Limb (tissue), 2 donors: ENCODE measurements at regions not wholly inside any gene's neighbourhood (a gene's known extent, or its start where the extent isn't known, plus 50 kb on each side); places are given as distances from the start of the nearest gene placed in this dataset.
A peak's percentile ranks its signal among the peaks of the same experiment; 100 is the strongest.

ENCODE experiments used
- DNase-seq, 2 donors: peaks; one replicate each; pipeline ENCODE4 v3.0.0-alpha.2; 2016; ENCODE audit errors: extremely low spot score in 2 of 2

DNA sequence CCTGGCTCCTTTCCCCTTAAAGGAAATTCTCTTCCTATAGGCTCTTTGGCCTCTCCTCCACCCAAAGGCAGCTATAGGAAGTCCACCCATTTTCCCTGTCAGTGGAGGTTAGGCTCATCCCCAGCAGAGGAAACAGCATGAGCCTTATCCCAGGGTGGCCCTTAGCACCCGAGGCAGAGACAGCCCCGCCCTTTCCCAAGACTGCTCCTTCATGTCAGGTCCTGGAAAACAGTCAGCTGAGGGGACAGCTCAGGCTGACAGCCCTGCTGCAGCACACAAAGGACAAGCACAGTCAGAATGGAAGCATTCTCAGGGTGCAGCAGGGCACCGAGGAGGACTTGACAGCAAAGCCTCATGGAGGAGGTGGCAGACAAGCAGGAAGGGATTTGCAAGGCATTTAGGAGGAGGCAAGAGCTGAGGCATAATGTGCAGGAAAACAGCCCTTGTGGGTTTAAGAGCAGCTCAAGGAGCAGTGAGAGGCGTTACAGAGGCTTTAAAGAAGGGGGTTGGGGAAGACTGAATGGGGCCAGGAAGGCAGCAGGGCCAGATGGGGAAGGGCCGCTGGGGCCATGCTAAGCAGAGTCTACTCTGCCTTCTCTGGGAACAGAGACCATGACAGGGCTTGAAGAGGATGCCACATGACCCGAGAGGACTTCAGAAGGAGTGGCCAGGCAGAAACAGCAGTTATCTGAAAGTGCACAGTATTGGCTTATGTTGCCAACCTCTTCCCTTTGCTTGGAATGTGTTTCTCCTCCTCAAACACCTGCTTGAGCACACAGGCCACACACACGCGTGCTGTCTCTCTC lies 216.6 kb downstream of the SH3BP4 start:
- DNase-seq, result no peak

DNA sequence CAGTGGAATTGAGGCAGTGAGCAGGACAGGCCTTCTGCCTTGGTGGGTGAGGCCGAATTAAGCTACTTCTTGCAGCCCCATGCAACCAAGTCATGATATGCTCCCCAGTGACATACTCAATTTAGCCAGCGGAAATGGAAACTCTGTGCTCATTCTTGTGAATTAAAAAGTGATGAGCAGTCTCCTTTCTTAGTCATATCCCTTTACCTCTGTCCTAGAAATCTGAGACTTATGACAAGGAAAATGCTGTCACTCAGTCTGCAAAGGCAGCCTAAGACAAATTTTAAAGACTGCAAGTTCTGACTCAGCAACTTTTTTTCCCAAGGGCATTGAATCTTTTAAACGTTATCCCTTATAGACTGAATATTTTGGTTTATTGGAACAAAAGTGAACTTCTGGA lies 218.2 kb downstream of the SH3BP4 start:
- no peak for DNase-seq

DNA sequence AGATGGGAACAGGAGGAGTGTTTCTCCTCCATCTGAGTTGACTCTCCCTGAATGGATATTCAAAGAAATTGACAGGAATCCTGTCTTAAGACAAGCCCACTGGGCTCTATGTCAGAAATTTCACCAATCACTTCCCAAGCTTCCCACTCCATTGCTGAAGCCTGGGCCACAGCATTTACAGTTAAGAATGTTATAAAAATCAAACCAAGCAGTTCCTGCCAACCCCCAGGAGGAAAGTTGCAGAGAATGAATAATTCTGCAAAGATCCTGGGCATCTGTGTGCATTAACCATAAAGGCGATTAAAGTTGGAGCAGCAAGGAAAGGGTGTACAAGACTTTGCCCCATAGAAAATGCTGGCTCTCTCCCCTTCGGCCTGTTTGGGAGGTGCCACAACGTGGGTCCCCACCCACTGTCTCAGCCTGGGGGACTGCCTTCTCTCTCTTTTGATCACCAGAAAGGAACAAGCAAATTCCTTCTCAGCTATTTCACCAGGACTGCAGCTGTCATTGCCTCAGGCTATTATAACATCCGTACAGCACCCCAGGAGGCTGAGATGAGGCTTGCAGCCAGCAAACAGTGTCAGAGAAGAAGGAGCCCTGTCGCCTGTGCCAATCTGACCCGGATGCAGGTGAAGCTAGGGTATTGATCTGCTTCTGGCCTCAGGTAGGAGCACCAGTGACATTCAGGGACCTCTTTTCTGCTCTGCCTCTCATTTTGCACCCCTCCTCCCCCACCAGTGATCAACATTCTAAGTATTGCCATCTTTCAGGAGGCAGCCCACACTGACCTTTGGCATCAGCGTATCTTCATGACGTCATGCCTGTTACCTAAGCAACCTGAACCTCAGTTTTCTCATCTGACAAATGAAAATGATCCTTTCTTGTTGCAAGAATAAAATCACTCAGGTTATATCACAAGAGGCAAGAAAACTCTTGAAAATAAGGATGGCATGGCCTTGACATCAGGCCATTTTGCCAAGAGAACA lies 219.0 kb downstream of the SH3BP4 start:
- DNase-seq, result peak; percentile 57 to 63

DNA sequence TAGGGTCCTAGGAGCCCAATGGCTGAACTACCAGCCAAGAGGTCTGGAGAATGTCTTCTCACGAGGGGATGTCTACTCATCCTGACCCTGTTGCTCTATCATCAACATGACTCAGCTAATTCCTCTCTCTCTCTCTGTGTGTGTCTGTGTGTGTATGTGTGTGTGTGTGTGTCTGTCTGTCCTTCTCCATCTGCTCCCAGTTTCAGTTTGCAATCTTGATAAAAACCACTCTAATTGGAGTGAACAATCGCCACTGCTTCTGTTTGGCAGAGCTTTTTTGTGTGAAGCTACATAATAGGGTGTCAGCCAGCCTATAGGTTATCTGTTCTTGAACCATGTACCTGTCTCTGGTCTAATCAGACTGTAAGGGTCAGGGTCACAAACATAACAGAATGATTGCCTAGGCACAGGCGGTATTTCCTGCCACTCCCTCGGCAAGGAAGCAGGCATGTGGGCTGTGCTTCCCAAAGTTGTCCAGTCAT lies 219.8 kb downstream of the SH3BP4 start:
- no peak for DNase-seq

DNA sequence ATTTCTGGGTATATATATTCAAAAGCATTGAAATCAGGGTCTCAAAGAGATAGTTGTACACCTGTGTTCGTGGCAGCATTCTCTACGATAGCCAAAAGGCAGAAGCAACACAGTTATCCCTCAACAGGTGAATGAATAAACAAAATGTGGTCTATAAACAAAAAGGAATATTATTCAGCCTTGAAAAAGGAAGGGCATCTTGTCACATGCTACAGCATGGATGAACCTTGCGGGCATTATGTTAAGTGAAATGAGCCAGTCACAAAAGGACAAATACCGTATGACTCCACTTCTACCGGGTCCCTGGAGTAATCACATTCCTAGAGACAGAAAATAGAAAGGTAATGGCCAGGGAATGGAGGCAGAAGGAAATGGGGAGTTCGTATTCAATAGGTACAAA lies 228.8 kb downstream of the SH3BP4 start:
- no peak for DNase-seq

DNA sequence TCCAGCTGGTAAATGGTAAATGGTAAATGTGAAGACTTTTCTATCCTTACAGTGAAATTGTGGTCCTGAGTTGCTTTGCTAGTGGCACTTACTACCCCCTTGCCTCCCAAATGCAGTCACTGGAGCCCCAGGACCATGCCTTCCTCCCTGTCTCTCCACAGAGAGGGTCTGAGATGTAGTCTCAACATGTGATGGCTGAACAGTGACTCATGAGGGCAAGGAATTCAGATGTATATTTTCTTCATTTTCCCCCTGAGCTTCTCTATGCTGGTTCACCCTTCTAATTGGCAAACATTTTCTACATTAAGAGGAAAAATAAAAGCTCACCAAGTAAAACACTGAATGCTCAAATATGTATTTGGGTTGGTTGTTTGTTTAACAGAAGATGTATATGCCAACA lies 232.0 kb downstream of the SH3BP4 start:
- DNase-seq, result no peak

DNA sequence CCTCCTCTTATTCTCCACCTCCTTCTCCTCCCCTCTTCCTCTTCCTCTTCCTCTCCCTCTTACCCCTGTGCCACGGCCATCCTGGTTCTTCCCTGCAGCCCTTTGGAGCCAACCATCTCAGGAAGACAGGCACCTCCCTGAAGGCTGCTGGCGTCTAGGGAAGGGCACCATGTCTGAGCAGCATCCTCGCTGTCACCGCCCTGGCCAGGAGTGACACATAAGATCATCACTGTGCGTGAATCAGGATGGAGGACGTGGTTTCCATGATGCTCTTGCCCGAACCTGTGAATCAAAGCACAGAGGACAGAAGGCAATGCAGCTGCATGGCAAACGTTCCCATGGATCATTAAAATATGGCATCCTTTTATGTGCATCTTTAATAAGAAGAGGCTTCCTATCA lies 236.0 kb downstream of the SH3BP4 start:
- DNase-seq, result no peak

DNA sequence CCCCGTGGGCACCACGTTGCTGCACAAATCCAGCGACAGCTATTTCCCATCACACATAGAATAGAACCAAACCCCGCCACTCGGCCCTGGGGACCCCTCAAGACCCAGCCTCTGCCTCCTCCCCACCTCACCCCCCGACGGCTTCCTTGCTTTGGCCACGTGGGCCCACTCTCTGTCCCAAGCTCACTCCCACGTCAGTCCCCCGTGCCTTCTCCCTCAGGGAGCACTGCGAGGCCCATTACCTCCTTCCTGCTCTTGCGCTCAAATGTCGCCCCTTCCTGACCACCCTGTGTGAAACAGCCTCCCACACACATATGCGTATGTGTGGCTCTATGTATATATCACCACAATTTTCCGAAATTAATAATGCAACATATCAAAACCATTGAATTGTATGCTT lies 239.7 kb downstream of the SH3BP4 start:
- DNase-seq, result no peak

DNA sequence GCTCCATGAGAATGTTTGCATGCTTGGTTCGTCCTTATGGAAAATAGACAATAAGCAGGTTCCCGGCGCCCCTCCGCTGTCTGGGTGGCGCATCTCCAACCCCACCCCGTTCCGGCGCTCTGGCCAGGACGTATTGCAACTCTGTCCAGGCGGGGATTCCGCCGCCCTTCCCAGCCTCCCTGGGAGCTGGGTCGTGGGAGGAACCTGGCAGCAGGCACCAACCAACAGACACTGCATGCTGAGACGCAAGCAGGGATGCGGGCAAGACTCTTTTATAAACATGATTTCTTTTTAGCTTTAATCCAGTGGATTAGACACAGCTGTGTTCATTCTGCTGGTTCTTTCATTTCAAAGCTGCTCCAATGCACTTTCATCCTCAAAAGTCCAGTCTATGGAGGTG lies 240.2 kb downstream of the SH3BP4 start:
- no peak for DNase-seq

DNA sequence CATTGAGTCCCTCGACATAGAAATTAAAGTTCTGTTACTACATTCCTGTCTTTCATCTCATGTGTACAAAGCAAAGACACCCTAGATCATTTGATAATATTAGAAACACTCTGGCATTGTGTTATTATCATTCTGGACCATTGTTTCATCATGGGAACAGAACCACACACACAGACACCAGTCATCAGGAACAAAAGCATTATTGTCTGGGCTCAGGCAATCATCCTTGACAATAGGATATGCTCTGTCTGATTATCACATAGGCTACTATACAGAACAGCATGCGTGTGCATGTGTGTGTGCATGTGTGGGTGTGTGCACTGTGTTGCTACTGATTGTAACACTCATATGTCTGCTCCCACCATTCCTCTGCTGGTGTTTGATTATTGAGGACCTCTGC lies 242.5 kb downstream of the SH3BP4 start:
- DNase-seq, result no peak

DNA sequence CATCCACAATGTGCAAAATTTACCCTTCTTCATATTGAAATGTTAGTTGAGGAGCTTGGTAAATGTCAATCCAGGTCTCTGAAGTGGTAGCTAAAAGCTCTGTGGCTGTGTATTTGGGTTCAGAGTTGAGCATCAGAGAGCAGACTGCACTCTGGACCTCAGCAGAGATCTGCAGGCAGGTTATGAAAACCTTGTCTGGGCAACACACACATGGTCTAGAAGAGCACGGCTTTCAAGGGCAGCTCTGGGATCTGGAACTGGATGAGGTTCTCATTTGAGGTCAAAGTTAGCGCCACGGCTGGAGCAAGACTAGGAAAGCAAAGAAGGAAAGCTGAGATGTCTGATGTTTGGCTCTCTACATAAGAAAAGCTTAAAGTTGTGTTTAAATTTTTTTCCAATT lies 243.0 kb downstream of the SH3BP4 start:
- DNase-seq, result no peak

DNA sequence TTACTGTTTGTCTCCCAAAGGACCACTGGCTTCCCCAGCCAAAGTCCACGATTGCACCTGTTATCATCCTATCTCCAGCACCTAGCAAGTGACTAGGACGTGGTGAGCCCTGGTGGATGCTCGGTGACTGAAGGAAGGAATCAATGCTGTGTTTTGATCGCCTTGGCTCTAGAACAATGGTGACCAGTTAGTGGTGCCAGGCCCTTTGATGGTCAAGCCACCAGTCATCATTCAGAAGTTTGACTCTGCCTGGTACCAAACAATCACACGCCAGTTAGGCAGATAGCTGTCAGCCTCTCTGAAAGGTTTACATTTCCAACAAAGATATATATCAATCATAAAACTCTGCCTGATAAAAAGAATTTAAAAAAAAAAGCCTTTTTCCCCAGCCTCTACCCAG lies 244.1 kb downstream of the SH3BP4 start:
- no peak for DNase-seq

DNA sequence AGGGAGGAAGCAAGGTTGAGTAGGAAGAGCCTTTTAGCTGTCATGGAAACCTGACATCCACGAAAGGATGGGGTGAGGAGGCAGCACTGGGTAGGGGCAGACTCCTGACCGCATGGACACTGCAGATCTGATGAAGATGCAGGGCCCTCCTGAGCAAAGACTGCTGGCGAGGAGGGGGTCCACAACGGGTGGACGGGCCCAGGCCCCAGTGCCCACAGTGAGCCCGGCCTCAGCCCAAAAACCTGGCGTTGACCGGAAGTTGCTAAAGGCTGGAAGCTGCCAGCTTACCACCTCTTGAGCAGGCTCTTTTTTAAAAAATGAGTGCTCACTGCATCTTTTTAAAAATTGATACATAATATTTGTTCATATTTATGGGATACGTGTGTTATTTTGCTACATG lies 247.3 kb downstream of the SH3BP4 start:
- DNase-seq, result no peak

DNA sequence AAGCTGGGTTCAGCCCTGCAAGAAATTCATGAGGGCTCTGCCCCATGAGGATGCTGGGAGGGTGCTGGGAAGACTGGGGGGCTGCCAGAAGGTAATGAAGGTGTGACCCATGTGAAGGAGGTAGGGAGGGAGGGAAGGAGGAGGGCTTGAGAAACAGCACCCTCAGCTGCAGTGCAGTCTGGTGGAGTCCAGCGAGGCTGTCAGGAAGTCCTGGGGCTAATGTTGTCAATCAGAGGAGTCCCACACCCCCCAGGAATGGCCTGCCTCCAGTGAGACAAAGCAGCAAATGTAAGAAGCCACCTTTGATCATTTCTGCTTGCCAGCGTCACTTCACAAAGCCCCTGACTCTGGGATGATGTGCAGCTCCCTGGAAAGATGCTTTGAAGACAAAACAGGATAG lies 248.4 kb downstream of the SH3BP4 start:
- no peak for DNase-seq

DNA sequence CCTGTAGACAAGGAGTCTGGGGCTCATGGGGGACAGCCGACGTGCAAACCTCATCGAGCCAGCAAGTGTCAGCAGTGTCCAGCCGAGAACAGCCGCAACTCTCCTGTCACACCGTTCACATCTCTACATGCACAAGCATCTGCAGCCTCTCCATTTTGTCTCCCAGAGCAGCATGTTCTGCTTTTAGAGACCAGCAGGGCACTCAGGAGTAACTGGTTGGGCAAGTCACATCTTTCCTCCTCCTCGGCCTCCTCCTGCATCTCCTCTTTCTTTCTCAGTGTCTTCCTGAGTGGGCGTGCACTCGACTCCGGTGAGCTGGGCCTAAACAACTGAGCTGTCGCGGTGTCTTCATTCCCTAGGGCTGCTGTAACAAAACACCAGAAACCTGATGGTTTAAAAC lies 249.9 kb downstream of the SH3BP4 start:
- no peak for DNase-seq

DNA sequence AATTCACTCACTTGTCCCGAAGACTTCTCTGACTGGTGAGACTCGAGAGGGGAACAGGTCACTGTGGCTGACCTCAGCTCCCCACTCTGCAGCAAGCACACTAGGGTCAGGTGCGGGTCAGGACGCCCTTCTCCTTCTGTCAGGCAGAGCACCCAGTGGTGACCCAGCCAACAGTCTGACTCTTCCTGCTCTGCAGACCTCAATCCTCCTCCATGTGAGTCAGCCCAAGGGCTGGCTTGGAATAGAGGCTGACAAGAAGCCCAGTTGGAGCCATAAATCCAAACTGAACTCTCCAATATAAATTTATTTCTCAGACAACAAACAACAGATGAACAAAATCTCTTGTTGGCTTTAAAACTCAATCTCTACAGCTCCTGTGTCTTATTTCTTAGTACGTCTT lies 253.1 kb downstream of the SH3BP4 start:
- DNase-seq, result no peak

DNA sequence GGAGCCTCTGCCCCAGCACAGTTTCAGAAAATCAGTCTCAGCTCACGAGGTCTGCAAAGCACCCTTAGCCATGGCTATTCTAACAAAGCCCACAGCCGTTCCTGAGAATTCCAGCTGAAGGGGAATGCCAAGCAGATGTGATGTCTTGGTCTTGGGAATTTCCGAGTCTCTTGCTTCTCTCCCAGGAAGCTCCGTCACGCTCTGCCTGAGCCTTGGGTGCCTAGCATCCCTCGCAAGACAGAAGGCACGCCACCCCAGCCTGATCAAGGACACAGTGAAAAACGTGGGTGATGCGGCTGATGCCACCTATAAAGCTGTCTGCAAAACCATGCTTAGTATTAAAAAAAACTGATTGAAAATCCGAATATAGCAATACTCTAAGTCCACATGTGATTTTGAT lies 254.6 kb downstream of the SH3BP4 start:
- DNase-seq, result no peak

DNA sequence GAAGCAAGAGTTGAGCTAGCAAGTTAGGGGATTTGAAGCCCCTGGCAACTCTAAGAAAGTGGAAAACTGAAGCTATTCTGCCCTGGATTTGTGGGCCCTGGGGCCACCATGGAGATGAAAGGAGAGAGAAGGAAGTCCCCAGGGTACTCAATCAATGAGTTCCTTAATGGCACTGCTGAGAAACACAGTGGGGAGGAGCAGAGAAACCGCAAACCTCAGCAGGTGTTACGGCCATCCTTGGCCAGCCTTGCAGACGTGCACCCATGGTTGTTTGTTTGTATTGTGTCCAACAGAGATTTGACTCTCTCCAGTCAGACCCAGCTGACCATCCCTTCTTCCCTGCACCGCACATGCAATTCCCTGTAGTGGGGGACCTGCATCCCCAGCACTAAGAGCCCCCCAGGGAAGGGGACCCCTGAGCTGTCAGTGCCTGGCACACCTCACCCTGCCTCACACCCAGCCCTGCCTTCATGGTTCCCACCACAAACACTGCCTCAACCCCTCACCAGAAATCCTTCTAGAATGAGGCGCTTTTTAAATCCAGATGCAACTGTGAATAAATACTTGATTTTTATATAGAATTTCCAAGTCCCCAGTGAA lies 255.3 kb downstream of the SH3BP4 start:
- no peak for DNase-seq

DNA sequence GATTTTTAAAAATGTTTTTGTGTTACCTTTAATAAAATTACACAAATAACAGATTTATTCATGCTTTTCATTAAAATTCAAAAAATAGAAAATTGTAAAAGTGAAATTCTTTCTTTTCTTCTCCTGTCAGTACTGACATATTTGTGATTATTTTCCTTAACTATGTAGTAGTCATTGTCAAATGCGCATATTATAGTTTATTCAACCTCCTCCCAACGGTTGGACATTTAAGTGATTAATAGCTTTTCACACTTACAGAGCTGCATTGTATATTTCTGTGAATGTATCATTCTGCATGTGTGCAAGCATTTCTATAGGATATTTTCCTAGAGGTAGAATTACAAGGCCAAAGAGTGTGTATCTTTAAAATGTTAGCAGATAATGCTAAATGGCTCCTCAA lies 259.2 kb downstream of the SH3BP4 start:
- no peak for DNase-seq

DNA sequence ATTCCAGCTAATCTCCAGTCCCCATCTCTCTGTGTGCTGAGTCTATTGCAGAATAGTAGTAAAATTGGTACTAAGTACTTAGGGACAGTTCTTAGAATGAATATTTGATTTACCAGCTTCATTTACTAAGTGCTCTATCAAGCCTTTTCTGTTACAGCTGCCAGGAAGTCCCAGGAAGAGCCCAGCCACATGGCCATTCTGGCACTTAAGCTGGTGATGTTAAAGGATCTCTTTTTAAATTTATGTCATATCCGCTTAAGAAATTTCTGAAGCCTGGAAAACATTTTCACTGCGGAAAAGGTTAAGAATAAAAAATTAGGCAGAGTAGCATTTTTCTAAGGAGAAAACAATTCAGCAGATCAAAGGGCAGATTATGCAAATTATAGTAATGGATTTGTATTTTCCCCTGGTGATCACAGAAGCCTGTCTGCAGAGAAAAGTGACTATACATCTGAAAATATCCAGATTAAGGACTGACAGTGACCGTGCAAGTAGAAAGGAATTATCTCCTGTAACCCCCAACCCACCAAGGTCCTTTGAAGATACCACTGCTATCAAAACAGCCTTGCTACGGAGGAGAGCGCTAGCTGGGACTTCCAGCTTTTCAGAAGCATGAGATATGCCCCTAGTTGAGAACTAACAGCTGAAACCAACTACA lies 260.8 kb downstream of the SH3BP4 start:
- DNase-seq, result no peak

DNA sequence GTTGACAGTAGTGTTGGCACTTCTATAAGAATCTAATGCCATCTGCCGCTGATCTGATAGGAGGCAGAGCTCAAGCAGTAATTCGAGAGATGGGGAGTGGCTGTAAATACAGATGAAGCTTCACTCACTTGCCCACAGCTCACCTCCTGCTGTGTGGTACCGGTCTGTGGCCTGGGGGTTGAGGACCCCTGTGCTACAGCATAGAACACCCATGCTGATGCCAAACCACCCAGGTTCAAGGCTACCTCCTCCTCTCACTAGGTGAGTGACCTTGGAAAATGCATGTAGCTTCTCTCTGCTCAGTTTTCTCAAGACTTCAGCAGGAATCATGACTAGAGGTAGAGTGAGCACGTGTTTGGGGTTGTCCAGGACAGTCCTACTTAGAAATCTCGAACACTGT lies 263.4 kb downstream of the SH3BP4 start:
- DNase-seq, result no peak

DNA sequence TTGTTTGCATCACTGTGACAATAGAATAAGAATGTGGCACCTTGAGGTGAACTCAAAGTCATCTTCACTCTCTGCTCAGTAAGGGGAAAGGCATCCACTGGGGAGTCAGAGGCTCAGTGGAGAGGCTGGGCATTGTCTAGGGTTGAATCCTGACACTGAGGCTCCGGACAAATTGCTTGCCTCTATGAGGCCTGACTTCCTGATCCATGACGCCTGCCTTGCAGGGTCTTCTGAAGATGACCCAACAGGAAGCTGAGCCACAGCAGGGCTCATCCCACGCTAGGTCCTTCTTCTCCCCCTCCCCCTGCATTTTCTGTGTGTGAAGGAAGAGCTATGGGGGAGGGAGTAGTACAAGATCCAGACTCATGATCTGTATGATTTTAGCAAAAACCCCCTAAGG lies 265.1 kb downstream of the SH3BP4 start:
- DNase-seq, result no peak
